ENCODE measurements at regions not wholly inside any gene's neighbourhood (a gene's known extent, or its start where the extent isn't known, plus 50 kb on each side); places are given as distances from the start of the nearest gene placed in this dataset.

- no peaks in the 10 kb centered on the region for H3K4me1 ChIP-seq (ENCODE audit: control insufficient read depth in 1 of 2, insufficient read depth in 2 of 2, low read length in 2 of 2)
These were observed 93.5 kb upstream of the RIOK2 start for GRCh38 chr5:97276474-97277120.

GRCh38 chr5:97281257-97281656 lies 98.2 kb upstream of the RIOK2 start:
- 100% methylated on average over 4 of the region's 7 CpGs for WGBS (ENCODE audit: insufficient coverage)
- Mint-ChIP-seq H3K4me1 (no peaks in the 10 kb centered on the region), H3K36me3 (no peaks in the 10 kb centered on the region), H3K9me3 (peaks cover 2 to 15% (median 10%) of the 10 kb centered on the region in 7 donors), H3K4me3 (no peak overlapping the region), H3K27me3 (ENCODE audit: low read depth in 3 of 3) (peaks cover 0 to 1% (median 0%) of the 10 kb centered on the region in 3 donors), H3K27ac (no peak overlapping the region)
- Histone ChIP-seq H3K27ac (ENCODE audit: low read depth in 1 of 2, low read length in 2 of 2) (no peak overlapping the region), H3K4me3 (replicated peaks in 1 of 3; ENCODE audit: low read depth in 2 of 3, low read length in 3 of 3) (no peak overlapping the region), H3K36me3 (replicated peaks in 1 of 2; ENCODE audit: control insufficient read depth in 1 of 2, insufficient read depth in 2 of 2, low read length in 2 of 2) (no peaks in the 10 kb centered on the region), H3K79me2 (ENCODE audit: insufficient read depth, low read length) (no peaks in the 10 kb centered on the region), H3K9me3 (replicated peaks in 1 of 2; ENCODE audit: control insufficient read depth in 1 of 2, insufficient read depth in 1 of 2, low read length in 2 of 2) (peaks cover 0 to 5% of the 10 kb centered on the region in 2 donors), H4K20me1 (ENCODE audit: insufficient read depth, low read length) (no peaks in the 10 kb centered on the region), H2AFZ (ENCODE audit: insufficient read depth, low read depth, low read length, poor library complexity, severe bottlenecking) (no peak overlapping the region), H3K27me3 (ENCODE audit: control insufficient read depth in 2 of 2, insufficient read depth in 2 of 2, low read length in 2 of 2) (no peaks in the 10 kb centered on the region), H3K9ac (ENCODE audit: insufficient read depth, low read length, poor library complexity, severe bottlenecking) (no peak overlapping the region), H3K4me2 (replicated peaks; ENCODE audit: extremely low read depth, low read length, poor library complexity, severe bottlenecking) (no peak overlapping the region), H3K4me1 (ENCODE audit: control insufficient read depth in 1 of 2, insufficient read depth in 2 of 2, low read length in 2 of 2) (no peaks in the 10 kb centered on the region)
- TF ChIP-seq CTCF (IDR thresholded peaks at IDR 0.05), result no peak
- intact Hi-C loops (cut with micrococcal nuclease), result no loop called here
- DNase-seq, result no peak

More at GRCh38 chr5:97276474-97277120, 93.5 kb upstream of the RIOK2 start:
- no peaks in the 10 kb centered on the region for H3K36me3 Mint-ChIP-seq
- WGBS (ENCODE audit: insufficient coverage), result 100% methylated on average over 1 of the region's 3 CpGs
- no peaks in the 10 kb centered on the region for H3K36me3 ChIP-seq (replicated peaks in 1 of 2; ENCODE audit: control insufficient read depth in 1 of 2, insufficient read depth in 2 of 2, low read length in 2 of 2)
- H3K4me1 Mint-ChIP-seq, result no peaks in the 10 kb centered on the region
- peaks cover 0 to 1% (median 0%) of the 10 kb centered on the region in 3 donors for H3K27me3 Mint-ChIP-seq (ENCODE audit: low read depth in 3 of 3)
- H3K27ac Mint-ChIP-seq, result no peak overlapping the region
- no peaks in the 10 kb centered on the region for H3K27me3 ChIP-seq (ENCODE audit: control insufficient read depth in 2 of 2, insufficient read depth in 2 of 2, low read length in 2 of 2)
- DNase-seq, result no peak
- H4K20me1 ChIP-seq (ENCODE audit: insufficient read depth, low read length), result no peaks in the 10 kb centered on the region
- no peak overlapping the region for H2AFZ ChIP-seq (ENCODE audit: insufficient read depth, low read depth, low read length, poor library complexity, severe bottlenecking)
- peaks cover 6 to 14% (median 10%) of the 10 kb centered on the region in 7 donors for H3K9me3 Mint-ChIP-seq
- no peak for TF ChIP-seq CTCF (IDR thresholded peaks at IDR 0.05)
- H3K4me3 Mint-ChIP-seq, result no peak overlapping the region
- H3K79me2 ChIP-seq (ENCODE audit: insufficient read depth, low read length), result no peaks in the 10 kb centered on the region
- no peak overlapping the region for H3K9ac ChIP-seq (ENCODE audit: insufficient read depth, low read length, poor library complexity, severe bottlenecking)
- intact Hi-C loops (cut with micrococcal nuclease), result no loop called here
- H3K4me2 ChIP-seq (replicated peaks; ENCODE audit: extremely low read depth, low read length, poor library complexity, severe bottlenecking), result no peak overlapping the region
- H3K27ac ChIP-seq (ENCODE audit: low read depth in 1 of 2, low read length in 2 of 2), result no peak overlapping the region
- no peak overlapping the region for H3K4me3 ChIP-seq (replicated peaks in 1 of 3; ENCODE audit: low read depth in 2 of 3, low read length in 3 of 3)
- H3K9me3 ChIP-seq (replicated peaks in 1 of 2; ENCODE audit: control insufficient read depth in 1 of 2, insufficient read depth in 1 of 2, low read length in 2 of 2), result no peaks in the 10 kb centered on the region
